ENCODE measurements at regions not wholly inside any gene's neighbourhood (a gene's known extent, or its start where the extent isn't known, plus 50 kb on each side); places are given as distances from the start of the nearest gene placed in this dataset.

DNA sequence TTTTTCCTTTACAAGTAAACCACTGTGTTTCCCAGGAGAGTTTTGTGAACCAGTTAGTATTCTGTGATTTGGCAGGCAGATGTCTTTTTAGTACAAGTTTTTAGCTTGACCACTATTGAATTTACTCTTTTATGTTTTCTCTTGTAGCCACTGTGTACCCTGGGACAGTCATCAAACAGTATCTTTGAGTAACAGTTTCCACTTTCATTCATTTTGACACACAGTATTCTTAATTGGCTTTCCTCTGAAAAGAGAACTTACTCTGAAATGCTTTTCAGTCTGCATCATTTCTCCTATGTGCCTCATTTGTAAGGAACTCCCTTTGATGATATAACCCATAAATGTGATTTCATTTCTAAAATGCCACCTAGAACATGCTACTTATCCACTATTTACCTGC, 476.5 kb downstream of the PDGFC start:
- Histone ChIP-seq H3K27ac (ENCODE audit: insufficient read depth, low read length) (no peak overlapping the region), H3K27me3 (ENCODE audit: control insufficient read depth, insufficient read depth, low read length) (no peaks in the 10 kb centered on the region), H2AK9ac (replicated peaks; ENCODE audit: low read depth, low read length, poor library complexity) (no peak overlapping the region), H4K91ac (ENCODE audit: insufficient read depth, low read depth, low read length) (no peak overlapping the region), H2AFZ (replicated peaks; ENCODE audit: low read length, poor library complexity) (no peak overlapping the region), H3K4ac (ENCODE audit: low read depth, low read length) (no peak overlapping the region), H3K14ac (replicated peaks; ENCODE audit: low read depth, low read length) (no peak overlapping the region), H2BK120ac (ENCODE audit: low read depth, low read length) (no peak overlapping the region), H4K20me1 (ENCODE audit: insufficient read depth, low read length) (no peaks in the 10 kb centered on the region), H2BK20ac (ENCODE audit: low read depth, low read length) (no peak overlapping the region), H3K18ac (ENCODE audit: low read depth, low read length) (no peak overlapping the region), H3K4me1 (ENCODE audit: control insufficient read depth, insufficient read depth, low read length) (no peaks in the 10 kb centered on the region), H2BK15ac (ENCODE audit: low read depth, low read length) (no peak overlapping the region), H3K56ac (ENCODE audit: extremely low read depth, insufficient read depth, low read length) (no peak overlapping the region), H4K8ac (ENCODE audit: low read depth in 2 of 2, low read length in 2 of 2) (no peak overlapping the region), H2BK5ac (ENCODE audit: low read depth, low read length, poor library complexity, severe bottlenecking) (no peak overlapping the region), H3K9ac (ENCODE audit: low read depth, low read length) (no peak overlapping the region), H4K5ac (ENCODE audit: low read depth, low read length) (no peak overlapping the region), H3K9me3 (ENCODE audit: control insufficient read depth, insufficient read depth, low read length) (no peaks in the 10 kb centered on the region), H3K9me1 (ENCODE audit: insufficient read depth, low read length) (no peaks in the 10 kb centered on the region), H2AK5ac (ENCODE audit: low read depth, low read length) (no peak overlapping the region), H3K23ac (ENCODE audit: low read depth, low read length) (no peak overlapping the region), H3K36me3 (ENCODE audit: control insufficient read depth, insufficient read depth, low read length) (no peaks in the 10 kb centered on the region), H3K79me1 (ENCODE audit: low read depth in 1 of 2, low read length in 2 of 2) (no peaks in the 10 kb centered on the region), H3K4me2 (ENCODE audit: low read depth, low read length) (no peak overlapping the region), H3K4me3 (ENCODE audit: insufficient read depth, low read depth, low read length) (no peak overlapping the region)
- BruUV-seq (replicated peaks): no TSS peak
- DNase-seq (no peak), ATAC-seq (ENCODE audit: low read depth) (no peak)
- in situ Hi-C loops (cut with MboI; ENCODE audit: low sequenced_read_pairs) (loop anchor here (25.0 kb wide), 1 partner anchor 1492 kb away; no protein-coding TSS in a partner anchor), intact Hi-C loops (cut with micrococcal nuclease) (no loop called here), dilution Hi-C loops (cut with HindIII; ENCODE audit: low sequenced_read_pairs, unreplicated experiment) (no loop called here)
- TF ChIP-seq, protein P1, sequence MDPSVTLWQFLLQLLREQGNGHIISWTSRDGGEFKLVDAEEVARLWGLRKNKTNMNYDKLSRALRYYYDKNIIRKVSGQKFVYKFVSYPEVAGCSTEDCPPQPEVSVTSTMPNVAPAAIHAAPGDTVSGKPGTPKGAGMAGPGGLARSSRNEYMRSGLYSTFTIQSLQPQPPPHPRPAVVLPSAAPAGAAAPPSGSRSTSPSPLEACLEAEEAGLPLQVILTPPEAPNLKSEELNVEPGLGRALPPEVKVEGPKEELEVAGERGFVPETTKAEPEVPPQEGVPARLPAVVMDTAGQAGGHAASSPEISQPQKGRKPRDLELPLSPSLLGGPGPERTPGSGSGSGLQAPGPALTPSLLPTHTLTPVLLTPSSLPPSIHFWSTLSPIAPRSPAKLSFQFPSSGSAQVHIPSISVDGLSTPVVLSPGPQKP (IDR thresholded peaks at IDR 0.05; ENCODE audit: borderline replicate concordance, low read depth, low read length): no peak
- TF ChIP-seq BHLHE40 (IDR thresholded peaks at IDR 0.05; ENCODE audit: low read depth, low read length) (no peak), NFE2L2 (IDR thresholded peaks at IDR 0.05; ENCODE audit: low read depth, low read length) (no peak), POLR2A (IDR thresholded peaks at IDR 0.05; ENCODE audit: low read depth, low read length) (no peak), MXI1 (IDR thresholded peaks at IDR 0.05; ENCODE audit: borderline replicate concordance, low read depth, low read length) (no peak), CEBPB (IDR thresholded peaks at IDR 0.05; ENCODE audit: low read depth, low read length) (no peak), MAZ (IDR thresholded peaks at IDR 0.05; ENCODE audit: borderline replicate concordance, low read depth, low read length) (no peak)
- TF ChIP-seq, protein P2, sequence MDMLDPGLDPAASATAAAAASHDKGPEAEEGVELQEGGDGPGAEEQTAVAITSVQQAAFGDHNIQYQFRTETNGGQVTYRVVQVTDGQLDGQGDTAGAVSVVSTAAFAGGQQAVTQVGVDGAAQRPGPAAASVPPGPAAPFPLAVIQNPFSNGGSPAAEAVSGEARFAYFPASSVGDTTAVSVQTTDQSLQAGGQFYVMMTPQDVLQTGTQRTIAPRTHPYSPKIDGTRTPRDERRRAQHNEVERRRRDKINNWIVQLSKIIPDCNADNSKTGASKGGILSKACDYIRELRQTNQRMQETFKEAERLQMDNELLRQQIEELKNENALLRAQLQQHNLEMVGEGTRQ (IDR thresholded peaks at IDR 0.05; ENCODE audit: low read depth, low read length): no peak
- TF ChIP-seq, protein P3, sequence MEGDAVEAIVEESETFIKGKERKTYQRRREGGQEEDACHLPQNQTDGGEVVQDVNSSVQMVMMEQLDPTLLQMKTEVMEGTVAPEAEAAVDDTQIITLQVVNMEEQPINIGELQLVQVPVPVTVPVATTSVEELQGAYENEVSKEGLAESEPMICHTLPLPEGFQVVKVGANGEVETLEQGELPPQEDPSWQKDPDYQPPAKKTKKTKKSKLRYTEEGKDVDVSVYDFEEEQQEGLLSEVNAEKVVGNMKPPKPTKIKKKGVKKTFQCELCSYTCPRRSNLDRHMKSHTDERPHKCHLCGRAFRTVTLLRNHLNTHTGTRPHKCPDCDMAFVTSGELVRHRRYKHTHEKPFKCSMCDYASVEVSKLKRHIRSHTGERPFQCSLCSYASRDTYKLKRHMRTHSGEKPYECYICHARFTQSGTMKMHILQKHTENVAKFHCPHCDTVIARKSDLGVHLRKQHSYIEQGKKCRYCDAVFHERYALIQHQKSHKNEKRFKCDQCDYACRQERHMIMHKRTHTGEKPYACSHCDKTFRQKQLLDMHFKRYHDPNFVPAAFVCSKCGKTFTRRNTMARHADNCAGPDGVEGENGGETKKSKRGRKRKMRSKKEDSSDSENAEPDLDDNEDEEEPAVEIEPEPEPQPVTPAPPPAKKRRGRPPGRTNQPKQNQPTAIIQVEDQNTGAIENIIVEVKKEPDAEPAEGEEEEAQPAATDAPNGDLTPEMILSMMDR (conservative IDR thresholded peaks at IDR 0.05; ENCODE audit: low read depth, low read length): no peak
- ChIA-PET CTCF (no interaction called here), POLR2A (ENCODE audit: unreplicated experiment) (no interaction called here)
